ENCODE measurements at regions not wholly inside any gene's neighbourhood (a gene's known extent, or its start where the extent isn't known, plus 50 kb on each side); places are given as distances from the start of the nearest gene placed in this dataset.

- TF ChIP-seq CTCF (IDR thresholded peaks at IDR 0.05; ENCODE audit: borderline replicate concordance), result no peak
- no peaks in the 10 kb centered on the region for H3K9me3 ChIP-seq (replicated peaks)
- H3K27me3 ChIP-seq (ENCODE audit: low read depth), result no peaks in the 10 kb centered on the region
- H3K36me3 ChIP-seq, result no peaks in the 10 kb centered on the region
- no peak overlapping the region for H3K4me3 ChIP-seq
- intact Hi-C loops (cut with micrococcal nuclease), result no loop called here
- H3K27ac ChIP-seq (replicated peaks), result no peak overlapping the region
- no peak for DNase-seq
- H3K4me1 ChIP-seq, result no peaks in the 10 kb centered on the region
These were observed 208.4 kb upstream of the DTNBP1 start for GRCh38 chr6:15871276-15871675.

- DNase-seq, result no peak
- Histone ChIP-seq H3K27ac (replicated peaks) (no peak overlapping the region), H3K9me3 (replicated peaks) (no peaks in the 10 kb centered on the region), H3K36me3 (no peaks in the 10 kb centered on the region), H3K4me3 (no peak overlapping the region), H3K4me1 (no peaks in the 10 kb centered on the region), H3K27me3 (ENCODE audit: low read depth) (no peaks in the 10 kb centered on the region)
- no peak for TF ChIP-seq CTCF (IDR thresholded peaks at IDR 0.05; ENCODE audit: borderline replicate concordance)
- intact Hi-C loops (cut with micrococcal nuclease), result no loop called here
These were observed 207.7 kb upstream of the DTNBP1 start for GRCh38 chr6:15870333-15871043.

GRCh38 chr6:15864708-15865062 lies 201.9 kb upstream of the DTNBP1 start:
- Histone ChIP-seq H3K36me3 (no peaks in the 10 kb centered on the region), H3K27me3 (ENCODE audit: low read depth) (no peaks in the 10 kb centered on the region), H3K4me3 (no peak overlapping the region), H3K4me1 (no peaks in the 10 kb centered on the region), H3K27ac (replicated peaks) (no peak overlapping the region), H3K9me3 (replicated peaks) (no peaks in the 10 kb centered on the region)
- no peak for DNase-seq
- intact Hi-C loops (cut with micrococcal nuclease), result no loop called here
- TF ChIP-seq CTCF (IDR thresholded peaks at IDR 0.05; ENCODE audit: borderline replicate concordance), result no peak

- Histone ChIP-seq H3K9me3 (replicated peaks) (no peaks in the 10 kb centered on the region), H3K27me3 (ENCODE audit: low read depth) (no peaks in the 10 kb centered on the region), H3K36me3 (no peaks in the 10 kb centered on the region), H3K4me1 (no peaks in the 10 kb centered on the region), H3K27ac (replicated peaks) (no peak overlapping the region), H3K4me3 (no peak overlapping the region)
- no peak for DNase-seq
- intact Hi-C loops (cut with micrococcal nuclease), result no loop called here
- no peak for TF ChIP-seq CTCF (IDR thresholded peaks at IDR 0.05; ENCODE audit: borderline replicate concordance)
These were observed 201.3 kb upstream of the DTNBP1 start for GRCh38 chr6:15864038-15864707.

- TF ChIP-seq CTCF (IDR thresholded peaks at IDR 0.05; ENCODE audit: borderline replicate concordance), result no peak
These were observed 200.0 kb upstream of the DTNBP1 start for GRCh38 chr6:15862810-15863209.

More at GRCh38 chr6:15862810-15863209, 200.0 kb upstream of the DTNBP1 start:
- intact Hi-C loops (cut with micrococcal nuclease), result no loop called here
- no peak overlapping the region for H3K4me3 ChIP-seq
- DNase-seq, result no peak
- H3K27me3 ChIP-seq (ENCODE audit: low read depth), result no peaks in the 10 kb centered on the region
- H3K9me3 ChIP-seq (replicated peaks), result no peaks in the 10 kb centered on the region
- no peak overlapping the region for H3K27ac ChIP-seq (replicated peaks)
- H3K4me1 ChIP-seq, result no peaks in the 10 kb centered on the region
- no peaks in the 10 kb centered on the region for H3K36me3 ChIP-seq
